Bronchial epithelial cell (primary cell): ENCODE measurements at regions not wholly inside any gene's neighbourhood (a gene's known extent, or its start where the extent isn't known, plus 50 kb on each side); places are given as distances from the start of the nearest gene placed in this dataset.
A peak's percentile ranks its signal among the peaks of the same experiment; 100 is the strongest.

Experiments used
- DNase-seq: peaks from one replicate; pipeline ENCODE4 v3.0.0-alpha.2; 2010; ENCODE audit warnings: low read depth
- FAIRE-seq: peaks from 2 replicates; lab custom pipeline; 2011; peaks lifted over from hg19 to GRCh38; lab: Jason Lieb, UNC
- H3K27me3 ChIP-seq: 2 replicates; pipeline ENCODE4 v1.5.1; 2011; ENCODE audit warnings: low read length; ENCODE audit not compliant: control insufficient read depth, insufficient read depth
- H3K36me3 ChIP-seq: 2 replicates; pipeline ENCODE4 v1.5.1; 2011; ENCODE audit warnings: low read length; ENCODE audit not compliant: control insufficient read depth, insufficient read depth
- H3K4me3 ChIP-seq: 2 replicates; pipeline ENCODE4 v1.5.1; 2011; ENCODE audit warnings: mild to moderate bottlenecking, low read depth, low read length, control low read depth
- CTCF ChIP-seq: IDR thresholded peaks from 2 replicates; pipeline ENCODE4 v1.5.1; 2011; ENCODE audit warnings: mild to moderate bottlenecking, moderate library complexity, low read length, control low read depth, inconsistent platforms; ENCODE audit not compliant: insufficient read depth, severe bottlenecking

GRCh38 chr11:70503468-70504221 is 105.3 kb downstream of the CTTN start:
- TF ChIP-seq CTCF: peak; percentile 18
- FAIRE-seq: no peak
- H3K27me3 ChIP-seq: no peaks in the 10 kb centered on the region
- no peak overlapping the region for H3K4me3 ChIP-seq
- DNase-seq: no peak
- H3K36me3 ChIP-seq: no peaks in the 10 kb centered on the region

- Histone ChIP-seq H3K4me3 (no peak overlapping the region), H3K36me3 (no peaks in the 10 kb centered on the region), H3K27me3 (no peaks in the 10 kb centered on the region)
- no peak for TF ChIP-seq CTCF
- DNase-seq (no peak), FAIRE-seq (no peak)
Measured at GRCh38 chr11:70504246-70505020, 106.1 kb downstream of the CTTN start.

GRCh38 chr11:70505331-70505731 is 107.0 kb downstream of the CTTN start:
- no peaks in the 10 kb centered on the region for H3K27me3 ChIP-seq
- no peak for TF ChIP-seq CTCF
- H3K4me3 ChIP-seq: no peak overlapping the region
- DNase-seq (no peak), FAIRE-seq (no peak)
- no peaks in the 10 kb centered on the region for H3K36me3 ChIP-seq

GRCh38 chr11:70505761-70506657 is 107.7 kb downstream of the CTTN start:
- H3K4me3 ChIP-seq: no peak overlapping the region
- DNase-seq: no peak
- FAIRE-seq: peak; percentile 7
- H3K27me3 ChIP-seq: no peaks in the 10 kb centered on the region
- H3K36me3 ChIP-seq: no peaks in the 10 kb centered on the region
- TF ChIP-seq CTCF: no peak

GRCh38 chr11:70506658-70506970 is 108.3 kb downstream of the CTTN start:
- Histone ChIP-seq H3K4me3 (no peak overlapping the region), H3K27me3 (no peaks in the 10 kb centered on the region), H3K36me3 (no peaks in the 10 kb centered on the region)
- TF ChIP-seq CTCF: no peak
- no peak for DNase-seq
- no peak for FAIRE-seq
